ENCODE measurements at regions not wholly inside any gene's neighbourhood (a gene's known extent, or its start where the extent isn't known, plus 50 kb on each side); places are given as distances from the start of the nearest gene placed in this dataset.

- no peak overlapping the region for H3K4me3 ChIP-seq (ENCODE audit: low read depth in 2 of 2, low read length in 2 of 2)
- H3K9me3 ChIP-seq (ENCODE audit: control insufficient read depth, insufficient read depth, low read depth, low read length), result no peaks in the 10 kb centered on the region
- no peak for DNase-seq (ENCODE audit: low read depth, low spot score)
- H3K4me1 ChIP-seq (ENCODE audit: control insufficient read depth, insufficient read depth, low read length), result no peaks in the 10 kb centered on the region
- no peak for ATAC-seq
- H3K27ac ChIP-seq (ENCODE audit: low read length), result no peak overlapping the region
- CTCF ChIA-PET, result no interaction called here
- POLR2A ChIA-PET, result no interaction called here
- BruUV-seq (replicated peaks), result no TSS peak
- in situ Hi-C loops (cut with HindIII; ENCODE audit: low pct_unique_long_range_greater_than_20kb, low sequenced_read_pairs) (no loop called here), intact Hi-C loops (cut with micrococcal nuclease; ENCODE audit: unreplicated experiment) (no loop called here)
- H3K36me3 ChIP-seq (ENCODE audit: control insufficient read depth, insufficient read depth, low read length), result no peaks in the 10 kb centered on the region
- TF ChIP-seq SIN3A (IDR thresholded peaks at IDR 0.05; ENCODE audit: borderline replicate concordance, insufficient read depth, low read depth, low read length) (no peak), CTCF (IDR thresholded peaks at IDR 0.05) (no peak), POLR2AphosphoS5 (IDR thresholded peaks at IDR 0.05; ENCODE audit: low read depth, low read length) (no peak), TCF7L2 (IDR thresholded peaks at IDR 0.05; ENCODE audit: low read depth, low read length) (no peak), REST (IDR thresholded peaks at IDR 0.05; ENCODE audit: insufficient read depth in 1 of 2, low read depth in 2 of 2, low read length in 1 of 2) (no peak)
- no peaks in the 10 kb centered on the region for H3K27me3 ChIP-seq (ENCODE audit: control insufficient read depth, insufficient read depth, low read length)
Measured at GRCh38 chr9:26266146-26266793, 588.0 kb upstream of the TUSC1 start.

GRCh38 chr9:26264709-26265601 is 586.7 kb upstream of the TUSC1 start:
- no peaks in the 10 kb centered on the region for H3K9me3 ChIP-seq (ENCODE audit: control insufficient read depth, insufficient read depth, low read depth, low read length)
- no peak overlapping the region for H3K4me3 ChIP-seq (ENCODE audit: low read depth in 2 of 2, low read length in 2 of 2)
- H3K4me1 ChIP-seq (ENCODE audit: control insufficient read depth, insufficient read depth, low read length), result no peaks in the 10 kb centered on the region
- ChIA-PET POLR2A (no interaction called here), CTCF (no interaction called here)
- no peak for DNase-seq (ENCODE audit: low read depth, low spot score)
- H3K27me3 ChIP-seq (ENCODE audit: control insufficient read depth, insufficient read depth, low read length), result no peaks in the 10 kb centered on the region
- H3K27ac ChIP-seq (ENCODE audit: low read length), result no peak overlapping the region
- ATAC-seq, result no peak
- intact Hi-C loops (cut with micrococcal nuclease; ENCODE audit: unreplicated experiment), result no loop called here
- in situ Hi-C loops (cut with HindIII; ENCODE audit: low pct_unique_long_range_greater_than_20kb, low sequenced_read_pairs), result no loop called here
- no TSS peak for BruUV-seq (replicated peaks)
- no peaks in the 10 kb centered on the region for H3K36me3 ChIP-seq (ENCODE audit: control insufficient read depth, insufficient read depth, low read length)
- TF ChIP-seq POLR2AphosphoS5 (IDR thresholded peaks at IDR 0.05; ENCODE audit: low read depth, low read length) (no peak), CTCF (IDR thresholded peaks at IDR 0.05) (no peak), SIN3A (IDR thresholded peaks at IDR 0.05; ENCODE audit: borderline replicate concordance, insufficient read depth, low read depth, low read length) (no peak), REST (IDR thresholded peaks at IDR 0.05; ENCODE audit: insufficient read depth in 1 of 2, low read depth in 2 of 2, low read length in 1 of 2) (no peak), TCF7L2 (IDR thresholded peaks at IDR 0.05; ENCODE audit: low read depth, low read length) (no peak)
